ENCODE measurements at regions not wholly inside any gene's neighbourhood (a gene's known extent, or its start where the extent isn't known, plus 50 kb on each side); places are given as distances from the start of the nearest gene placed in this dataset.

DNA sequence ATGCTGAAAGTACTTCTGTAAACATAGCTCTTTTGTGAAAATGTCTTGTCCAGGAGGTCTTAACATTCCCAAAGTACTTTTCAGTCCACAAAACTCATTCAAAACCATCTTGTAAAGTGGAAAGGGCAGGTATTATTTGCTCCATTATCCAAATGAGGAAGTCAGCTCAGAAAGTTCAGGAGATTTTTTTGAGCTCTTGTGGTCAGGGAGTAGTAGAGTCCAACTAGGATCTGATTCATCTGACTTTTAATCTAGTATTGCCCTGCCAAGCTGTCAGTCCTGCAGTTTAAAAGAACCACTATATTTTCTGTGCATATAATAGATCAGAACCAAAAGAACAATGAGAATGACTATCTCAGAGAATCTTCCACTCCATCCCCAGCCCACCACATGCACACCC lies 83.5 kb downstream of the FOXB1 start:
- Histone ChIP-seq H3K27ac (ENCODE audit: insufficient read depth, low read depth, low read length) (no peak overlapping the region), H3K9me3 (replicated peaks; ENCODE audit: control insufficient read depth, insufficient read depth, low read length) (no peaks in the 10 kb centered on the region), H3K9ac (replicated peaks; ENCODE audit: extremely low read depth, insufficient read depth, low read length) (no peak overlapping the region), H3K4me3 (replicated peaks in 1 of 3; ENCODE audit: insufficient read depth in 1 of 3, low read depth in 1 of 3, low read length in 3 of 3) (no peak overlapping the region), H3K4me2 (ENCODE audit: insufficient read depth, low read length) (no peak overlapping the region), H3K4me1 (ENCODE audit: control insufficient read depth, extremely low read depth, insufficient read depth, low read length) (no peaks in the 10 kb centered on the region), H2AFZ (ENCODE audit: low read depth, low read length) (no peak overlapping the region), H3K9me1 (replicated peaks; ENCODE audit: control insufficient read depth, extremely low read depth, insufficient read depth, low read length) (no peaks in the 10 kb centered on the region), H3K79me2 (ENCODE audit: control insufficient read depth, insufficient read depth, low read length) (no peaks in the 10 kb centered on the region), H3K36me3 (ENCODE audit: control insufficient read depth in 2 of 2, extremely low read depth in 1 of 2, insufficient read depth in 2 of 2, low read length in 2 of 2) (no peaks in the 10 kb centered on the region), H3K27me3 (ENCODE audit: control insufficient read depth in 2 of 2, insufficient read depth in 2 of 2, low read length in 2 of 2) (peaks cover 5 to 9% of the 10 kb centered on the region in 2 experiments), H4K20me1 (replicated peaks; ENCODE audit: control insufficient read depth, extremely low read depth, insufficient read depth, low read length) (no peaks in the 10 kb centered on the region)
- POLR2A ChIA-PET: no interaction called here
- dilution Hi-C loops (cut with MboI; ENCODE audit: extremely low pct_ligation_motif_present, low sequenced_read_pairs) (no loop called here), intact Hi-C loops (cut with micrococcal nuclease) (no loop called here)
- CTCF ChIA-PET: no interaction called here
- BruUV-seq (replicated peaks): no TSS peak
- DNase-seq (ENCODE audit: low read depth, low spot score) (no peak), FAIRE-seq (no peak)
- no peak for TF ChIP-seq GATA2 (IDR thresholded peaks at IDR 0.05; ENCODE audit: insufficient read depth, insufficient read length, low read depth, low read length)
- TF ChIP-seq, protein P1, sequence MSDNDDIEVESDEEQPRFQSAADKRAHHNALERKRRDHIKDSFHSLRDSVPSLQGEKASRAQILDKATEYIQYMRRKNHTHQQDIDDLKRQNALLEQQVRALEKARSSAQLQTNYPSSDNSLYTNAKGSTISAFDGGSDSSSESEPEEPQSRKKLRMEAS (IDR thresholded peaks at IDR 0.05; ENCODE audit: insufficient read depth, insufficient read length): no peak
- TF ChIP-seq, protein P2, sequence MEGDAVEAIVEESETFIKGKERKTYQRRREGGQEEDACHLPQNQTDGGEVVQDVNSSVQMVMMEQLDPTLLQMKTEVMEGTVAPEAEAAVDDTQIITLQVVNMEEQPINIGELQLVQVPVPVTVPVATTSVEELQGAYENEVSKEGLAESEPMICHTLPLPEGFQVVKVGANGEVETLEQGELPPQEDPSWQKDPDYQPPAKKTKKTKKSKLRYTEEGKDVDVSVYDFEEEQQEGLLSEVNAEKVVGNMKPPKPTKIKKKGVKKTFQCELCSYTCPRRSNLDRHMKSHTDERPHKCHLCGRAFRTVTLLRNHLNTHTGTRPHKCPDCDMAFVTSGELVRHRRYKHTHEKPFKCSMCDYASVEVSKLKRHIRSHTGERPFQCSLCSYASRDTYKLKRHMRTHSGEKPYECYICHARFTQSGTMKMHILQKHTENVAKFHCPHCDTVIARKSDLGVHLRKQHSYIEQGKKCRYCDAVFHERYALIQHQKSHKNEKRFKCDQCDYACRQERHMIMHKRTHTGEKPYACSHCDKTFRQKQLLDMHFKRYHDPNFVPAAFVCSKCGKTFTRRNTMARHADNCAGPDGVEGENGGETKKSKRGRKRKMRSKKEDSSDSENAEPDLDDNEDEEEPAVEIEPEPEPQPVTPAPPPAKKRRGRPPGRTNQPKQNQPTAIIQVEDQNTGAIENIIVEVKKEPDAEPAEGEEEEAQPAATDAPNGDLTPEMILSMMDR (IDR thresholded peaks at IDR 0.05; ENCODE audit: extremely low read depth in 1 of 2, insufficient read depth in 1 of 2, low read depth in 1 of 2, low read length in 2 of 2): no peak
- no peak for TF ChIP-seq POLR2AphosphoS5 (IDR thresholded peaks at IDR 0.05; ENCODE audit: insufficient read depth, low read depth, low read length)
- no peak for TF ChIP-seq EZH2 (IDR thresholded peaks at IDR 0.05; ENCODE audit: borderline replicate concordance, low read depth, low read length, severe bottlenecking)
- no peak for TF ChIP-seq MYC (IDR thresholded peaks at IDR 0.05; ENCODE audit: low read depth, low read length)
- no peak for TF ChIP-seq FOS (IDR thresholded peaks at IDR 0.05; ENCODE audit: borderline replicate concordance, insufficient read depth, low read length)
- no peak for TF ChIP-seq POLR2A (IDR thresholded peaks at IDR 0.05; ENCODE audit: low read depth, low read length)
- TF ChIP-seq JUN (IDR thresholded peaks at IDR 0.05; ENCODE audit: borderline replicate concordance, insufficient read depth, insufficient read length, low read depth): no peak
